ENCODE measurements at regions not wholly inside any gene's neighbourhood (a gene's known extent, or its start where the extent isn't known, plus 50 kb on each side); places are given as distances from the start of the nearest gene placed in this dataset.

DNA sequence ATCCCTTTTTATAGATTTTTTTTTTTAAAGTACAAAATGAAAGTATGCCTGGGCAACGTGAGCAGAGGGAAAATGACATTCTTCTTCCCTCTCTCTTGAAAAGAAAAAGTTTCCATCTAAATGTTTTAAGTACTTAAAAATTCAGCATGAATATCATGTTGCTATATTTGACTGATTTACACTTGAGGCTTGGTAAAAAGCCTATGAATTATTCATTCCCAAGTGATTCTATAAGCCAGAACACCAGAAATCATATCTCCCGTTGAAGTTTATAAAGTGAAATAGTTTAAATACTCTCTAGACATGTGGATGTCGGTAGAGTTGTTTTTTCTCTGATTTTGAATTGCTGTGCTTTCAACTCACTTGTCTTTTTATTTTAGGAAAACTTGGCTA is 276.2 kb upstream of the RARB start:
- no peak for TF ChIP-seq EP300 (IDR thresholded peaks at IDR 0.05; ENCODE audit: low read length)
- TF ChIP-seq, protein P1, sequence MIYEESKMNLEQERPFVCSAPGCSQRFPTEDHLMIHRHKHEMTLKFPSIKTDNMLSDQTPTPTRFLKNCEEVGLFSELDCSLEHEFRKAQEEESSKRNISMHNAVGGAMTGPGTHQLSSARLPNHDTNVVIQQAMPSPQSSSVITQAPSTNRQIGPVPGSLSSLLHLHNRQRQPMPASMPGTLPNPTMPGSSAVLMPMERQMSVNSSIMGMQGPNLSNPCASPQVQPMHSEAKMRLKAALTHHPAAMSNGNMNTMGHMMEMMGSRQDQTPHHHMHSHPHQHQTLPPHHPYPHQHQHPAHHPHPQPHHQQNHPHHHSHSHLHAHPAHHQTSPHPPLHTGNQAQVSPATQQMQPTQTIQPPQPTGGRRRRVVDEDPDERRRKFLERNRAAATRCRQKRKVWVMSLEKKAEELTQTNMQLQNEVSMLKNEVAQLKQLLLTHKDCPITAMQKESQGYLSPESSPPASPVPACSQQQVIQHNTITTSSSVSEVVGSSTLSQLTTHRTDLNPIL (CRISPR knock-in tag; IDR thresholded peaks at IDR 0.05): no peak
- TF ChIP-seq, protein P2, sequence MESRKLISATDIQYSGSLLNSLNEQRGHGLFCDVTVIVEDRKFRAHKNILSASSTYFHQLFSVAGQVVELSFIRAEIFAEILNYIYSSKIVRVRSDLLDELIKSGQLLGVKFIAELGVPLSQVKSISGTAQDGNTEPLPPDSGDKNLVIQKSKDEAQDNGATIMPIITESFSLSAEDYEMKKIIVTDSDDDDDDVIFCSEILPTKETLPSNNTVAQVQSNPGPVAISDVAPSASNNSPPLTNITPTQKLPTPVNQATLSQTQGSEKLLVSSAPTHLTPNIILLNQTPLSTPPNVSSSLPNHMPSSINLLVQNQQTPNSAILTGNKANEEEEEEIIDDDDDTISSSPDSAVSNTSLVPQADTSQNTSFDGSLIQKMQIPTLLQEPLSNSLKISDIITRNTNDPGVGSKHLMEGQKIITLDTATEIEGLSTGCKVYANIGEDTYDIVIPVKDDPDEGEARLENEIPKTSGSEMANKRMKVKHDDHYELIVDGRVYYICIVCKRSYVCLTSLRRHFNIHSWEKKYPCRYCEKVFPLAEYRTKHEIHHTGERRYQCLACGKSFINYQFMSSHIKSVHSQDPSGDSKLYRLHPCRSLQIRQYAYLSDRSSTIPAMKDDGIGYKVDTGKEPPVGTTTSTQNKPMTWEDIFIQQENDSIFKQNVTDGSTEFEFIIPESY (CRISPR knock-in tag; IDR thresholded peaks at IDR 0.05): no peak
- no peak for TF ChIP-seq NRF1 (conservative IDR thresholded peaks at IDR 0.05 in 1 of 2, IDR thresholded peaks at IDR 0.05 in 1 of 2)
- TF ChIP-seq EGR1 (conservative IDR thresholded peaks at IDR 0.05): no peak
- TF ChIP-seq ZBED1 (IDR thresholded peaks at IDR 0.05): no peak

Measured in K562 (cell line).